ENCODE measurements at regions not wholly inside any gene's neighbourhood (a gene's known extent, or its start where the extent isn't known, plus 50 kb on each side); places are given as distances from the start of the nearest gene placed in this dataset.
"Not testable (repeated sequence)": the region's sequence is repeated elsewhere in the genome, so short reads cannot be mapped to it uniquely, and the experiment has no call there.

DNA sequence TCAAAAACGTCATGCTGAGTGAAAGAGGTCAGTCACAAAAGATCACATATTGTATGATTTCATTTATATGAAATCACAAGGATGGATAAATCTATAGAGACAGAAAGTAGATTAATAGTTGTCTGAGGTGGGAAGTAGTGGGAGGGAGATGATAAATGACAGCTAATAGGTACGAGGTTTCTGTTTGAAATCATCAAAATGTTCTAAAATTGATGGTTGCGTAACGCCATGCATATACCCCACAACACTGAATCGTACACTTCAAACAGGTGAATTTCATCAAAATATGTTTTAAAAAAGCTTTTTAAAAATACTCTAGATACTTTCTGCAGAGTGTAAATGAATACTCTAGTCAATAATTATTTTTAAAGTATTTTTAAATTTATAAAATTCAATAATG lies 303.0 kb upstream of the STAC start:
- intact Hi-C loops (cut with micrococcal nuclease; ENCODE audit: unreplicated experiment) = no loop called here
- H3K27ac ChIP-seq (ENCODE audit: low read depth, low read length, poor library complexity, severe bottlenecking) = no peak overlapping the region
- ChIA-PET CTCF (no interaction called here), POLR2A (ENCODE audit: low non-redundant PET) (no interaction called here)
- H3K4me1 ChIP-seq (ENCODE audit: insufficient read depth, low read length, poor library complexity, severe bottlenecking) = no peaks in the 10 kb centered on the region
- no peak overlapping the region for H3K4me3 ChIP-seq (ENCODE audit: low read depth, low read length, poor library complexity, severe bottlenecking)
- no peak for TF ChIP-seq EZH2 (IDR thresholded peaks at IDR 0.05; ENCODE audit: borderline replicate concordance, low read depth, low read length, poor library complexity, severe bottlenecking)
- TF ChIP-seq, protein P1, sequence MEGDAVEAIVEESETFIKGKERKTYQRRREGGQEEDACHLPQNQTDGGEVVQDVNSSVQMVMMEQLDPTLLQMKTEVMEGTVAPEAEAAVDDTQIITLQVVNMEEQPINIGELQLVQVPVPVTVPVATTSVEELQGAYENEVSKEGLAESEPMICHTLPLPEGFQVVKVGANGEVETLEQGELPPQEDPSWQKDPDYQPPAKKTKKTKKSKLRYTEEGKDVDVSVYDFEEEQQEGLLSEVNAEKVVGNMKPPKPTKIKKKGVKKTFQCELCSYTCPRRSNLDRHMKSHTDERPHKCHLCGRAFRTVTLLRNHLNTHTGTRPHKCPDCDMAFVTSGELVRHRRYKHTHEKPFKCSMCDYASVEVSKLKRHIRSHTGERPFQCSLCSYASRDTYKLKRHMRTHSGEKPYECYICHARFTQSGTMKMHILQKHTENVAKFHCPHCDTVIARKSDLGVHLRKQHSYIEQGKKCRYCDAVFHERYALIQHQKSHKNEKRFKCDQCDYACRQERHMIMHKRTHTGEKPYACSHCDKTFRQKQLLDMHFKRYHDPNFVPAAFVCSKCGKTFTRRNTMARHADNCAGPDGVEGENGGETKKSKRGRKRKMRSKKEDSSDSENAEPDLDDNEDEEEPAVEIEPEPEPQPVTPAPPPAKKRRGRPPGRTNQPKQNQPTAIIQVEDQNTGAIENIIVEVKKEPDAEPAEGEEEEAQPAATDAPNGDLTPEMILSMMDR (conservative IDR thresholded peaks at IDR 0.05; ENCODE audit: low read depth, low read length) = no peak
- H3K27me3 ChIP-seq (replicated peaks; ENCODE audit: insufficient read depth, low read depth, low read length, poor library complexity) = no peaks in the 10 kb centered on the region
- H3K9me3 ChIP-seq (ENCODE audit: low read depth, low read length, poor library complexity, severe bottlenecking) = no peaks in the 10 kb centered on the region
- H3K36me3 ChIP-seq (ENCODE audit: insufficient read depth, low read length, poor library complexity, severe bottlenecking) = no peaks in the 10 kb centered on the region
- no peak for DNase-seq (ENCODE audit: low spot score)
- BruUV-seq (replicated peaks) = no TSS peak

DNA sequence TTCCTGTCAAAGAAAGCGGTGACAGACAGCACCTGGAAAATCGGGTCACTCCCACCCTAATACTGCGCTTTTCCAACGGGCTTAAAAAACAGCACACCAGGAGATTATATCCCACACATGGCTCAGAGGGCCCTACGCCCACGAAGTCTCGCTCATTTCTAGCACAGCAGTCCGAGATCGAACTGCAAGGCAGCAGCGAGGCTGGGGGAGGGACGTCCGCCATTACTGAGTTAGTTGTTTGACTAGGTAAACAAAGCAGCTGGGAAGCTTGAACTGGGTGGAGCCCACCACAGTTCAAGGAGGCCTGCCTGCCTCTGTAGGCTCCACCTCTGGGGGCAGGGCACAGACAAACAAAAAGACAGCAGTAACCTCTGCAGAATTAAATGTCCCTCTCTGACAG lies 297.3 kb upstream of the STAC start:
- H3K4me3 ChIP-seq (ENCODE audit: low read depth, low read length, poor library complexity, severe bottlenecking); H3K27ac ChIP-seq (ENCODE audit: low read depth, low read length, poor library complexity, severe bottlenecking); CTCF ChIA-PET; H3K4me1 ChIP-seq (ENCODE audit: insufficient read depth, low read length, poor library complexity, severe bottlenecking); BruUV-seq (replicated peaks); H3K36me3 ChIP-seq (ENCODE audit: insufficient read depth, low read length, poor library complexity, severe bottlenecking); H3K27me3 ChIP-seq (replicated peaks; ENCODE audit: insufficient read depth, low read depth, low read length, poor library complexity); POLR2A ChIA-PET (ENCODE audit: low non-redundant PET); DNase-seq (ENCODE audit: low spot score); intact Hi-C loops (cut with micrococcal nuclease; ENCODE audit: unreplicated experiment); H3K9me3 ChIP-seq (ENCODE audit: low read depth, low read length, poor library complexity, severe bottlenecking): not testable (repeated sequence)

DNA sequence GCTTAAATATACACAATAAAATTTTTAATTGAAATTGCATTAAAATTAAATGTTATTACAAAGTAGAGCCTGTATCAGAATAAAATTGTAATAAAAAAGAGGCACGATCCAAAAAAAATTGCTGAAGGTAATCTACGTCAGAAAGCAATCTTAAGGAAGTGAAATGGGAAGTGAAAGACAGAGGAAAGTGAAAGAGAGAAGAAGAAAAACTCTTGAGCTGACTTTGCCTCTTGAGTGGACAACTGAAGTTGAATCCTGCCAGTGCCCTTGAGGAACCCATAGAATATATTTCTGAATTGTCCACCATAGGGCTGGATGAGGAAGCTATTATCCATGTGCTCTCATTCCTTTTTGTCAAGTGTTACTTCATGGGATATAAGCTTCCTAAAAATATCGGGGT lies 285.1 kb upstream of the STAC start:
- BruUV-seq (replicated peaks) = no TSS peak
- Histone ChIP-seq H3K4me1 (ENCODE audit: insufficient read depth, low read length, poor library complexity, severe bottlenecking) (no peaks in the 10 kb centered on the region), H3K36me3 (ENCODE audit: insufficient read depth, low read length, poor library complexity, severe bottlenecking) (no peaks in the 10 kb centered on the region), H3K4me3 (ENCODE audit: low read depth, low read length, poor library complexity, severe bottlenecking) (no peak overlapping the region), H3K27me3 (replicated peaks; ENCODE audit: insufficient read depth, low read depth, low read length, poor library complexity) (no peaks in the 10 kb centered on the region), H3K9me3 (ENCODE audit: low read depth, low read length, poor library complexity, severe bottlenecking) (no peaks in the 10 kb centered on the region), H3K27ac (ENCODE audit: low read depth, low read length, poor library complexity, severe bottlenecking) (no peak overlapping the region)
- no peak for DNase-seq (ENCODE audit: low spot score)
- no peak for TF ChIP-seq EZH2 (IDR thresholded peaks at IDR 0.05; ENCODE audit: borderline replicate concordance, low read depth, low read length, poor library complexity, severe bottlenecking)
- TF ChIP-seq, protein P1 (conservative IDR thresholded peaks at IDR 0.05; ENCODE audit: low read depth, low read length) = no peak
- intact Hi-C loops (cut with micrococcal nuclease; ENCODE audit: unreplicated experiment) = no loop called here
- POLR2A ChIA-PET (ENCODE audit: low non-redundant PET) = no interaction called here
- CTCF ChIA-PET = no interaction called here

DNA sequence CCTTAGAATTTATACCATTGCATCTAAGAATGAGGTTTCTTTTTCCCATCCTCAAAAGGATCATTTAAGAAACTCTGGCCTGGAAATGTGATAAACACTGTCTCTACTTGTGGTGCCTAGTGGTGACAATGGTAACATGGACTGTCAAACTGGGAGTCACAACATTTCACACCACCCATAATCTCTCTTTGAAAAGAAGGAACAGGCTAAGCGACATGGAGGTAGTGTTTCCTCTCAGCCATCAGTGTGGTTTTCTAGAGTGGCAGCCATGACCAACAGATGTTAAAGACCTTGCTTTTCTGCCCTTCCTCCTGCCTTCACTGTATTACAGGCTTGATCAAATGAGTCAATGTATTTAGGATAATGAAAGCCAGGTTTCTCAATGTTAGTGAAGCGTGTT lies 283.1 kb upstream of the STAC start:
- ChIA-PET CTCF (no interaction called here), POLR2A (ENCODE audit: low non-redundant PET) (no interaction called here)
- no peaks in the 10 kb centered on the region for H3K27me3 ChIP-seq (replicated peaks; ENCODE audit: insufficient read depth, low read depth, low read length, poor library complexity)
- no peaks in the 10 kb centered on the region for H3K4me1 ChIP-seq (ENCODE audit: insufficient read depth, low read length, poor library complexity, severe bottlenecking)
- no TSS peak for BruUV-seq (replicated peaks)
- intact Hi-C loops (cut with micrococcal nuclease; ENCODE audit: unreplicated experiment) = no loop called here
- no peaks in the 10 kb centered on the region for H3K9me3 ChIP-seq (ENCODE audit: low read depth, low read length, poor library complexity, severe bottlenecking)
- H3K36me3 ChIP-seq (ENCODE audit: insufficient read depth, low read length, poor library complexity, severe bottlenecking) = no peaks in the 10 kb centered on the region
- no peak overlapping the region for H3K27ac ChIP-seq (ENCODE audit: low read depth, low read length, poor library complexity, severe bottlenecking)
- no peak overlapping the region for H3K4me3 ChIP-seq (ENCODE audit: low read depth, low read length, poor library complexity, severe bottlenecking)
- no peak for TF ChIP-seq EZH2 (IDR thresholded peaks at IDR 0.05; ENCODE audit: borderline replicate concordance, low read depth, low read length, poor library complexity, severe bottlenecking)
- TF ChIP-seq, protein P1 (conservative IDR thresholded peaks at IDR 0.05; ENCODE audit: low read depth, low read length) = no peak
- no peak for DNase-seq (ENCODE audit: low spot score)
